ENCODE measurements at regions not wholly inside any gene's neighbourhood (a gene's known extent, or its start where the extent isn't known, plus 50 kb on each side); places are given as distances from the start of the nearest gene placed in this dataset.

- DNase-seq: no peak
Observed at GRCh38 chr13:22200440-22200839, 529.6 kb downstream of the FGF9 start.

- DNase-seq: no peak
Observed at GRCh38 chr13:22201375-22201925, 530.6 kb downstream of the FGF9 start.

- no peak for DNase-seq
Observed at GRCh38 chr13:22210134-22210930, 539.5 kb downstream of the FGF9 start.

GRCh38 chr13:22211876-22212275 lies 541.0 kb downstream of the FGF9 start:
- DNase-seq: no peak

GRCh38 chr13:22212576-22212975 lies 541.7 kb downstream of the FGF9 start:
- no peak for DNase-seq

- no peak for DNase-seq
Observed at GRCh38 chr13:22214184-22214583, 543.3 kb downstream of the FGF9 start.

GRCh38 chr13:22218797-22219196 lies 547.9 kb downstream of the FGF9 start:
- DNase-seq: no peak

GRCh38 chr13:22219709-22220108 lies 548.8 kb downstream of the FGF9 start:
- no peak for DNase-seq

- no peak for DNase-seq
Observed at GRCh38 chr13:22220151-22221135, 549.6 kb downstream of the FGF9 start.

- DNase-seq: no peak
Observed at GRCh38 chr13:22223411-22223810, 552.5 kb downstream of the FGF9 start.

- no peak for DNase-seq
Observed at GRCh38 chr13:22226086-22226485, 555.2 kb downstream of the FGF9 start.

- no peak for DNase-seq
Observed at GRCh38 chr13:22227895-22228294, 557.0 kb downstream of the FGF9 start.

- no peak for DNase-seq
Observed at GRCh38 chr13:22229916-22230315, 559.0 kb downstream of the FGF9 start.

GRCh38 chr13:22232186-22232585 lies 561.3 kb downstream of the FGF9 start:
- DNase-seq: no peak

GRCh38 chr13:22235285-22235949 lies 564.5 kb downstream of the FGF9 start:
- DNase-seq: no peak

GRCh38 chr13:22235950-22236290 lies 565.0 kb downstream of the FGF9 start:
- no peak for DNase-seq

GRCh38 chr13:22238269-22238668 lies 567.4 kb downstream of the FGF9 start:
- DNase-seq: no peak

- DNase-seq: no peak
Observed at GRCh38 chr13:22240716-22241115, 569.8 kb downstream of the FGF9 start.

- no peak for DNase-seq
Observed at GRCh38 chr13:22243469-22244163, 572.7 kb downstream of the FGF9 start.

- DNase-seq: no peak
Observed at GRCh38 chr13:22252281-22252830, 581.5 kb downstream of the FGF9 start.

GRCh38 chr13:22253107-22253506 lies 582.2 kb downstream of the FGF9 start:
- no peak for DNase-seq

- DNase-seq: no peak
Observed at GRCh38 chr13:22256111-22256639, 585.3 kb downstream of the FGF9 start.

Data from amniotic stem cell (primary cell).